K562 (cell line): ENCODE measurements at regions not wholly inside any gene's neighbourhood (a gene's known extent, or its start where the extent isn't known, plus 50 kb on each side); places are given as distances from the start of the nearest gene placed in this dataset. TPM values are rescaled to one million over a fixed set of nuclear protein-coding genes. Genes with fewer than 3 reads are reported as not detected.

ENCODE experiments used
- microRNA counts: library from miRNA; unstranded; fragments of <30 nt; microRNA quantifications from one replicate; lab custom pipeline; 2016
- microRNA-seq: library from miRNA; unstranded; fragments of <30 nt; microRNA quantifications from one replicate; pipeline ENCODE4, GENCODE V29; 2018; ENCODE audit warnings: borderline microRNAs expressed
- small RNA-seq: library from RNA; depleted of rRNA; stranded (forward); fragments of <200 nt; gene quantifications from one replicate; pipeline ENCODE3, GENCODE V24; 2014

MicroRNA genes in the stretch of these regions (microRNA counts, 767-probe panel; counts per million panel counts)
- 1,651 counts per million, percentile 41 among the panel's probes with 10 or more counts for microRNA hsa-miR-548x-3p (lab: Ali Mortazavi, UCI)

Small RNA genes lying in the stretch of these regions (microRNA-seq; reads per million reads assigned to microRNA genes)
- 1.5 reads per million, percentile 19 among the genes with 10 or more reads in this experiment for gene MIR4704
- gene MIR548X2: not detected

Small RNA genes lying in the stretch of these regions (small RNA-seq; reads per million reads assigned to genes)
- gene AL353765.1 (not detected), gene AL356102.1 (not detected), gene MIR4704 (0.48 reads per million, percentile 21 among the genes with 10 or more reads in this experiment), gene MIR548X2 (not detected), gene RNU6-81P (not detected)
